Heart left ventricle (tissue), 13 donors: ENCODE measurements at regions not wholly inside any gene's neighbourhood (a gene's known extent, or its start where the extent isn't known, plus 50 kb on each side); places are given as distances from the start of the nearest gene placed in this dataset.

Experiments
- POLR2A ChIP-seq, 2 donors: fragments of 450-650 bp; IDR thresholded peaks; one replicate each; pipeline ENCODE4 v1.6.1; 2017; ENCODE audit warnings: antibody characterized with exemption in 2 of 2, mild to moderate bottlenecking in 2 of 2, moderate library complexity in 2 of 2
- TF ChIP-seq, protein P1 (sequence below), 12 donors: fragments of 200-600 bp; sonication (generic) in 4 of 12; IDR thresholded peaks; one replicate each; pipeline versions ENCODE4 v1.5.0 to v1.8.0; 2018 to 2022; ENCODE audit warnings: antibody characterized with exemption in 12 of 12, mild to moderate bottlenecking in 5 of 12
- donor health status: ischemic (EF 13 %, LVEDD 7.1; RV severe dilation, severe dysfunction).
- donor health status: DM: no; HTN: yes; CAD: no.
- donor health status: DM: no; HTN: no; CAD: no.
- donor health status: ischemic (EF 25% LVEDD 6.9; RV normal size, moderate dysfunction).
- donor health status: ischemic (EF 25% LVEDD 5.7; RV mildly dilated, moderate dysfunction).
- donor health status: ischemic (EF 35%, LVEDD 5.7; RV mildly dilated, moderate dysfunction).
- donor health status: nonischemic (EF 11% LVEDD 7.7; RV severe dilation, severe dysfunction).
- donor health status: DM: yes; HTN: yes; CAD: no.
- donor health status: PGD.
- donor health status: ischemic (EF 29% LVEDD 5.4; RV normal size, mild dysfunction).
- donor health status: nonischemic (EF 23%, LVEDD 6.1; RV moderate dilation, normal function).

DNA sequence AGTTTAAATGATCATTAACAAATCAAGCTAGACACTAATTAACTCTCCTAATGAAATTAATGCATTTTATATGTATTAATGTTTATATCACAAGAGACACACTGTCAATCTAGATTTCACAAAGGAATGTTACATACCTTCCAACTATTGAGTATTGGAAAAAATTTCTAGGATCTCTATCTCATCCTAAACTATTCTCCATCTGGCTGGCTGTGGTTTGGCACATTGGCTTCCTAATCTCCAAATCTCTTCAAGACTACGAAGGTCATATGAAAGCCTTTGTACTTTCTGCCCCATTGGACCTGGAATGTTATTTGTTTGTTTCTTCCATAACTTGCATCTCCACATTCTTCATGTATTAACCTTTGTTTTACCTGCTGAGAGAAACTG lies 1160.0 kb downstream of the ADGRL3 start:
- TF ChIP-seq, protein P1, sequence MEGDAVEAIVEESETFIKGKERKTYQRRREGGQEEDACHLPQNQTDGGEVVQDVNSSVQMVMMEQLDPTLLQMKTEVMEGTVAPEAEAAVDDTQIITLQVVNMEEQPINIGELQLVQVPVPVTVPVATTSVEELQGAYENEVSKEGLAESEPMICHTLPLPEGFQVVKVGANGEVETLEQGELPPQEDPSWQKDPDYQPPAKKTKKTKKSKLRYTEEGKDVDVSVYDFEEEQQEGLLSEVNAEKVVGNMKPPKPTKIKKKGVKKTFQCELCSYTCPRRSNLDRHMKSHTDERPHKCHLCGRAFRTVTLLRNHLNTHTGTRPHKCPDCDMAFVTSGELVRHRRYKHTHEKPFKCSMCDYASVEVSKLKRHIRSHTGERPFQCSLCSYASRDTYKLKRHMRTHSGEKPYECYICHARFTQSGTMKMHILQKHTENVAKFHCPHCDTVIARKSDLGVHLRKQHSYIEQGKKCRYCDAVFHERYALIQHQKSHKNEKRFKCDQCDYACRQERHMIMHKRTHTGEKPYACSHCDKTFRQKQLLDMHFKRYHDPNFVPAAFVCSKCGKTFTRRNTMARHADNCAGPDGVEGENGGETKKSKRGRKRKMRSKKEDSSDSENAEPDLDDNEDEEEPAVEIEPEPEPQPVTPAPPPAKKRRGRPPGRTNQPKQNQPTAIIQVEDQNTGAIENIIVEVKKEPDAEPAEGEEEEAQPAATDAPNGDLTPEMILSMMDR (IDR thresholded peaks at IDR 0.05) = no peak
- TF ChIP-seq POLR2A (IDR thresholded peaks at IDR 0.05) = no peak
